GM18499 (cell line): ENCODE measurements at regions not wholly inside any gene's neighbourhood (a gene's known extent, or its start where the extent isn't known, plus 50 kb on each side); places are given as distances from the start of the nearest gene placed in this dataset.
"Not testable (repeated sequence)": the region's sequence is repeated elsewhere in the genome, so short reads cannot be mapped to it uniquely, and the experiment has no call there.

Experiments used
- ATAC-seq: cut with Tn5 transposase; IDR thresholded peaks from one replicate; pipeline ENCODE4 v1.9.1; 2021; ENCODE audit warnings: moderate number of reproducible peaks; ENCODE audit not compliant: insufficient read depth, unreplicated experiment

GRCh38 chr22:49413551-49413950 lies 414.1 kb downstream of the BRD1 start:
- no peak for ATAC-seq

GRCh38 chr22:49413146-49413545 lies 414.5 kb downstream of the BRD1 start:
- ATAC-seq, result no peak

GRCh38 chr22:49412236-49412635 lies 415.4 kb downstream of the BRD1 start:
- no peak for ATAC-seq

- ATAC-seq, result no peak
These were observed 416.4 kb downstream of the BRD1 start for GRCh38 chr22:49411236-49411635.

- ATAC-seq, result no peak
These were observed 419.4 kb downstream of the BRD1 start for GRCh38 chr22:49408102-49408836.

GRCh38 chr22:49406879-49407587 lies 420.6 kb downstream of the BRD1 start:
- no peak for ATAC-seq

GRCh38 chr22:49406047-49406650 lies 421.5 kb downstream of the BRD1 start:
- ATAC-seq, result no peak

- no peak for ATAC-seq
These were observed 422.1 kb downstream of the BRD1 start for GRCh38 chr22:49405590-49405989.

- ATAC-seq, result no peak
These were observed 423.0 kb downstream of the BRD1 start for GRCh38 chr22:49404576-49405241.

- ATAC-seq, result no peak
These were observed 423.7 kb downstream of the BRD1 start for GRCh38 chr22:49404020-49404419.

GRCh38 chr22:49403102-49403501 lies 424.6 kb downstream of the BRD1 start:
- ATAC-seq, result no peak

GRCh38 chr22:49402169-49402568 lies 425.5 kb downstream of the BRD1 start:
- no peak for ATAC-seq

GRCh38 chr22:49400941-49401598 lies 426.6 kb downstream of the BRD1 start:
- no peak for ATAC-seq

GRCh38 chr22:49400136-49400940 lies 427.3 kb downstream of the BRD1 start:
- no peak for ATAC-seq

- no peak for ATAC-seq
These were observed 429.0 kb downstream of the BRD1 start for GRCh38 chr22:49398646-49399045.

- no peak for ATAC-seq
These were observed 429.6 kb downstream of the BRD1 start for GRCh38 chr22:49398115-49398514.

GRCh38 chr22:49396817-49397216 lies 430.9 kb downstream of the BRD1 start:
- ATAC-seq, result no peak

- ATAC-seq, result no peak
These were observed 432.1 kb downstream of the BRD1 start for GRCh38 chr22:49395617-49396016.

- not testable (repeated sequence) for ATAC-seq
These were observed 432.6 kb downstream of the BRD1 start for GRCh38 chr22:49395062-49395461.
